ENCODE measurements at regions not wholly inside any gene's neighbourhood (a gene's known extent, or its start where the extent isn't known, plus 50 kb on each side); places are given as distances from the start of the nearest gene placed in this dataset.

- peaks cover 42% of the 10 kb centered on the region for H3K27me3 Mint-ChIP-seq
- CTCF ChIA-PET = no interaction called here
Observed at GRCh38 chr7:115274-115911, 77.0 kb upstream of the FAM20C start.

GRCh38 chr7:116188-116981, 76.0 kb upstream of the FAM20C start:
- Mint-ChIP-seq H3K36me3 (ENCODE audit: low read depth) (no peaks in the 10 kb centered on the region), H3K4me1 (no peaks in the 10 kb centered on the region), H3K9me3 (ENCODE audit: low read depth) (peaks cover 21% of the 10 kb centered on the region), H3K4me3 (no peak overlapping the region), H3K27me3 (peaks cover 34% of the 10 kb centered on the region), H3K27ac (no peak overlapping the region)
- ChIA-PET CTCF (no interaction called here), POLR2A (no interaction called here)
- DNase-seq (no peak), ATAC-seq (no peak)
- intact Hi-C loops (cut with DNase I, micrococcal nuclease) = no loop called here

More at GRCh38 chr7:115274-115911, 77.0 kb upstream of the FAM20C start:
- peaks cover 24% of the 10 kb centered on the region for H3K9me3 Mint-ChIP-seq (ENCODE audit: low read depth)
- H3K27ac Mint-ChIP-seq = no peak overlapping the region
- no peaks in the 10 kb centered on the region for H3K36me3 Mint-ChIP-seq (ENCODE audit: low read depth)
- no peak overlapping the region for H3K4me3 Mint-ChIP-seq
- no peaks in the 10 kb centered on the region for H3K4me1 Mint-ChIP-seq
- ATAC-seq (no peak), DNase-seq (no peak)
- POLR2A ChIA-PET = no interaction called here
- intact Hi-C loops (cut with DNase I, micrococcal nuclease) = no loop called here

- ChIA-PET CTCF (no interaction called here), POLR2A (no interaction called here)
- ATAC-seq = no peak
- Mint-ChIP-seq H3K9me3 (ENCODE audit: low read depth) (peaks cover 13% of the 10 kb centered on the region), H3K27me3 (peaks cover 26% of the 10 kb centered on the region), H3K4me3 (no peak overlapping the region), H3K27ac (no peak overlapping the region), H3K36me3 (ENCODE audit: low read depth) (no peaks in the 10 kb centered on the region), H3K4me1 (no peaks in the 10 kb centered on the region)
- no peak for DNase-seq
- intact Hi-C loops (cut with DNase I, micrococcal nuclease) = no loop called here
Observed at GRCh38 chr7:117836-118614, 74.3 kb upstream of the FAM20C start.

- no peak overlapping the region for H3K27ac Mint-ChIP-seq
- DNase-seq (no peak), ATAC-seq (no peak)
- H3K9me3 Mint-ChIP-seq (ENCODE audit: low read depth) = peaks cover 6% of the 10 kb centered on the region
- POLR2A ChIA-PET = no interaction called here
- CTCF ChIA-PET = no interaction called here
- H3K4me3 Mint-ChIP-seq = no peak overlapping the region
- no peaks in the 10 kb centered on the region for H3K4me1 Mint-ChIP-seq
- peaks cover 23% of the 10 kb centered on the region for H3K27me3 Mint-ChIP-seq
- no peaks in the 10 kb centered on the region for H3K36me3 Mint-ChIP-seq (ENCODE audit: low read depth)
- intact Hi-C loops (cut with DNase I, micrococcal nuclease) = no loop called here
Observed at GRCh38 chr7:118615-119391, 73.6 kb upstream of the FAM20C start.

GRCh38 chr7:119392-120163, 72.8 kb upstream of the FAM20C start:
- no peaks in the 10 kb centered on the region for H3K36me3 Mint-ChIP-seq (ENCODE audit: low read depth)
- ATAC-seq (no peak), DNase-seq (no peak)
- ChIA-PET CTCF (interaction anchor here (1.1 kb wide), 1 partner anchor 11 kb away, joined by 3 read pairs; no protein-coding TSS in a partner anchor), POLR2A (no interaction called here)
- H3K4me3 Mint-ChIP-seq = no peak overlapping the region
- H3K27ac Mint-ChIP-seq = no peak overlapping the region
- peaks cover 18% of the 10 kb centered on the region for H3K27me3 Mint-ChIP-seq
- intact Hi-C loops (cut with DNase I, micrococcal nuclease) = no loop called here
- no peaks in the 10 kb centered on the region for H3K4me1 Mint-ChIP-seq
- peaks cover 1% of the 10 kb centered on the region for H3K9me3 Mint-ChIP-seq (ENCODE audit: low read depth)

- Mint-ChIP-seq H3K9me3 (ENCODE audit: low read depth) (no peaks in the 10 kb centered on the region), H3K27me3 (peaks cover 14% of the 10 kb centered on the region), H3K4me1 (no peaks in the 10 kb centered on the region), H3K4me3 (no peak overlapping the region), H3K27ac (no peak overlapping the region), H3K36me3 (ENCODE audit: low read depth) (no peaks in the 10 kb centered on the region)
- ChIA-PET CTCF (interaction anchor here (1.1 kb wide), 1 partner anchor 10 kb away, joined by 3 read pairs; no protein-coding TSS in a partner anchor), POLR2A (no interaction called here)
- ATAC-seq (no peak), DNase-seq (no peak)
- intact Hi-C loops (cut with DNase I, micrococcal nuclease) = no loop called here
Observed at GRCh38 chr7:120164-120991, 72.0 kb upstream of the FAM20C start.

- intact Hi-C loops (cut with DNase I, micrococcal nuclease) = no loop called here
- Mint-ChIP-seq H3K27me3 (peaks cover 9% of the 10 kb centered on the region), H3K4me3 (no peak overlapping the region), H3K36me3 (ENCODE audit: low read depth) (no peaks in the 10 kb centered on the region), H3K9me3 (ENCODE audit: low read depth) (no peaks in the 10 kb centered on the region), H3K4me1 (no peaks in the 10 kb centered on the region), H3K27ac (no peak overlapping the region)
- CTCF ChIA-PET = no interaction called here
- POLR2A ChIA-PET = no interaction called here
- DNase-seq = no peak
- no peak for ATAC-seq
Observed at GRCh38 chr7:121002-121785, 71.2 kb upstream of the FAM20C start.

- POLR2A ChIA-PET = no interaction called here
- H3K9me3 Mint-ChIP-seq (ENCODE audit: low read depth) = no peaks in the 10 kb centered on the region
- DNase-seq (no peak), ATAC-seq (no peak)
- H3K27ac Mint-ChIP-seq = no peak overlapping the region
- no peaks in the 10 kb centered on the region for H3K4me1 Mint-ChIP-seq
- peaks cover 4% of the 10 kb centered on the region for H3K27me3 Mint-ChIP-seq
- CTCF ChIA-PET = no interaction called here
- intact Hi-C loops (cut with DNase I, micrococcal nuclease) = no loop called here
- no peaks in the 10 kb centered on the region for H3K36me3 Mint-ChIP-seq (ENCODE audit: low read depth)
- H3K4me3 Mint-ChIP-seq = no peak overlapping the region
Observed at GRCh38 chr7:123237-123636, 69.1 kb upstream of the FAM20C start.

- Mint-ChIP-seq H3K4me3 (no peak overlapping the region), H3K4me1 (no peaks in the 10 kb centered on the region), H3K27me3 (no peaks in the 10 kb centered on the region), H3K36me3 (ENCODE audit: low read depth) (no peaks in the 10 kb centered on the region), H3K27ac (no peak overlapping the region), H3K9me3 (ENCODE audit: low read depth) (no peaks in the 10 kb centered on the region)
- ATAC-seq (no peak), DNase-seq (no peak)
- intact Hi-C loops (cut with DNase I, micrococcal nuclease) = no loop called here
- CTCF ChIA-PET = no interaction called here
- POLR2A ChIA-PET = interaction anchor here (0.7 kb wide), 1 partner anchor 32 kb away, joined by 3 read pairs; no protein-coding TSS in a partner anchor
Observed at GRCh38 chr7:124130-124949, 68.0 kb upstream of the FAM20C start.
